GM12872 (cell line): ENCODE measurements at regions not wholly inside any gene's neighbourhood (a gene's known extent, or its start where the extent isn't known, plus 50 kb on each side); places are given as distances from the start of the nearest gene placed in this dataset.

Source experiments
- CTCF ChIP-seq: IDR thresholded peaks from 3 replicates; pipeline ENCODE4 v1.5.1; 2011; ENCODE audit warnings: low read depth, mild to moderate bottlenecking, low read length, moderate library complexity; ENCODE audit not compliant: insufficient read depth

GRCh38 chr10:25867321-25867720 lies 66.7 kb upstream of the MYO3A start:
- TF ChIP-seq CTCF, result no peak

GRCh38 chr10:25869067-25869591 lies 64.9 kb upstream of the MYO3A start:
- TF ChIP-seq CTCF, result no peak

- TF ChIP-seq CTCF, result no peak
These were observed 64.4 kb upstream of the MYO3A start for GRCh38 chr10:25869609-25870008.

- TF ChIP-seq CTCF, result peak; percentile 92
These were observed 58.4 kb upstream of the MYO3A start for GRCh38 chr10:25875556-25876165.

- TF ChIP-seq CTCF, result no peak
These were observed 56.7 kb upstream of the MYO3A start for GRCh38 chr10:25877296-25877695.
